GM12878 (cell line): ENCODE measurements at regions not wholly inside any gene's neighbourhood (a gene's known extent, or its start where the extent isn't known, plus 50 kb on each side); places are given as distances from the start of the nearest gene placed in this dataset.

Experiments used
- BCL11A ChIP-seq: IDR thresholded peaks from 2 replicates; pipeline ENCODE4 v1.6.1; 2011; ENCODE audit warnings: low read depth, low read length
- BCLAF1 ChIP-seq: fragments of 450-650 bp; IDR thresholded peaks from 2 replicates; pipeline ENCODE4 v1.6.1; 2017; ENCODE audit warnings: antibody characterized with exemption, mild to moderate bottlenecking, moderate library complexity
- CBX5 ChIP-seq: sonication (generic); IDR thresholded peaks from 2 replicates; pipeline ENCODE4 v1.6.1; 2016; ENCODE audit warnings: low read depth, moderate library complexity, mild to moderate bottlenecking, inconsistent platforms
- ETV6 ChIP-seq, 2 experiments: fragments of 450-650 bp in 1 of 2; IDR thresholded peaks in 1 of 2; conservative IDR thresholded peaks in 1 of 2; 2 replicates each; pipeline ENCODE4 v1.6.1; 2014; ENCODE audit warnings: antibody characterized with exemption in 1 of 2, borderline replicate concordance in 1 of 2, low read depth in 1 of 2, mild to moderate bottlenecking in 1 of 2, moderate library complexity in 1 of 2
- KDM1A ChIP-seq: fragments of 200-600 bp; sonication (generic); IDR thresholded peaks from 2 replicates; pipeline ENCODE4 v1.6.1; 2016; ENCODE audit warnings: borderline replicate concordance
- MTA2 ChIP-seq: fragments of 450-650 bp; IDR thresholded peaks from 2 replicates; pipeline ENCODE4 v1.6.1; 2016; ENCODE audit warnings: low read depth, mild to moderate bottlenecking, moderate library complexity
- MYC ChIP-seq: IDR thresholded peaks from 2 replicates; pipeline ENCODE4 v1.6.1; 2011; ENCODE audit warnings: mild to moderate bottlenecking, low read length, moderate library complexity, inconsistent platforms; ENCODE audit not compliant: insufficient read depth, insufficient replicate concordance, insufficient read length, severe bottlenecking
- NR2F1 ChIP-seq: fragments of 450-650 bp; conservative IDR thresholded peaks from 2 replicates; pipeline ENCODE4 v1.6.1; 2017; ENCODE audit warnings: mild to moderate bottlenecking
- PRDM15 ChIP-seq: fragments of 450-650 bp; formaldehyde crosslinking; IDR thresholded peaks from 2 replicates; pipeline ENCODE4 v1.4.0; 2020; ENCODE audit warnings: mild to moderate bottlenecking, moderate library complexity
- SREBF1 ChIP-seq: IDR thresholded peaks from 2 replicates; pipeline ENCODE4 v1.6.1; 2012; ENCODE audit warnings: mild to moderate bottlenecking, low read length
- SRF ChIP-seq, 2 experiments: IDR thresholded peaks; 2 replicates each; pipeline ENCODE4 v1.6.1; 2011; ENCODE audit warnings: low read depth in 2 of 2, low read length in 2 of 2, mild to moderate bottlenecking in 1 of 2, moderate library complexity in 1 of 2
- SUZ12 ChIP-seq: fragments of 200-600 bp; sonication (generic); IDR thresholded peaks from one replicate; pipeline ENCODE4 v1.6.1; 2018; ENCODE audit warnings: antibody characterized with exemption, mild to moderate bottlenecking; ENCODE audit not compliant: unreplicated experiment

GRCh38 chr14:98165976-98166375 lies 1106.0 kb downstream of the BCL11B start (continued):
- TF ChIP-seq MYC (no peak), SREBF1 (no peak), PRDM15 (CRISPR knock-in tag) (no peak), NR2F1 (no peak), MTA2 (no peak), SUZ12 (no peak), BCL11A (no peak), CBX5 (no peak), KDM1A (no peak), BCLAF1 (no peak), ETV6 (conservative IDR thresholded peaks at IDR 0.05 in 1 of 2, IDR thresholded peaks at IDR 0.05 in 1 of 2; ENCODE audit: borderline replicate concordance in 1 of 2, low read depth in 1 of 2) (no peak), SRF (IDR thresholded peaks at IDR 0.05; ENCODE audit: low read depth in 2 of 2, low read length in 2 of 2) (no peak)
